ENCODE measurements at regions not wholly inside any gene's neighbourhood (a gene's known extent, or its start where the extent isn't known, plus 50 kb on each side); places are given as distances from the start of the nearest gene placed in this dataset.

- no peak for TF ChIP-seq L3MBTL2 (conservative IDR thresholded peaks at IDR 0.05)
- TF ChIP-seq FOXK2 (IDR thresholded peaks at IDR 0.05), result no peak
- TF ChIP-seq FOXM1 (IDR thresholded peaks at IDR 0.05; ENCODE audit: borderline replicate concordance), result no peak
- TF ChIP-seq HDGF (IDR thresholded peaks at IDR 0.05; ENCODE audit: borderline replicate concordance), result no peak
- TF ChIP-seq BHLHE40 (IDR thresholded peaks at IDR 0.05; ENCODE audit: borderline replicate concordance), result no peak
- no peak for TF ChIP-seq SP1 (IDR thresholded peaks at IDR 0.05)
- TF ChIP-seq ELF4 (IDR thresholded peaks at IDR 0.05), result no peak
- no peak for TF ChIP-seq FOXA1 (IDR thresholded peaks at IDR 0.05)
- no peak for TF ChIP-seq ARNT (IDR thresholded peaks at IDR 0.05)
- TF ChIP-seq CTBP1 (IDR thresholded peaks at IDR 0.05; ENCODE audit: borderline replicate concordance), result no peak
- TF ChIP-seq TARDBP (IDR thresholded peaks at IDR 0.05), result no peak
Observed at GRCh38 chr21:26637201-26637745, 64.2 kb upstream of the CYYR1 start.
